Epithelial cell of proximal tubule (primary cell): ENCODE measurements at regions not wholly inside any gene's neighbourhood (a gene's known extent, or its start where the extent isn't known, plus 50 kb on each side); places are given as distances from the start of the nearest gene placed in this dataset.

Experiments used
- DNase-seq: peaks from one replicate; pipeline ENCODE4 v3.0.0-alpha.2; 2011; ENCODE audit warnings: low read depth
- H3K4me3 ChIP-seq: 2 replicates; pipeline ENCODE4 v1.5.1; 2011; ENCODE audit warnings: low read depth, mild to moderate bottlenecking, low read length
- CTCF ChIP-seq: conservative IDR thresholded peaks from 2 replicates; pipeline ENCODE4 v1.5.1; 2012; ENCODE audit warnings: low read depth, mild to moderate bottlenecking, low read length

GRCh38 chr14:101249676-101250036, 311.6 kb upstream of the DIO3 start:
- H3K4me3 ChIP-seq, result no peak overlapping the region
- no peak for DNase-seq
- TF ChIP-seq CTCF, result no peak

- no peak for DNase-seq
- no peak overlapping the region for H3K4me3 ChIP-seq
- TF ChIP-seq CTCF, result no peak
Measured at GRCh38 chr14:101250336-101250947, 310.9 kb upstream of the DIO3 start.

GRCh38 chr14:101250948-101251811, 310.1 kb upstream of the DIO3 start:
- H3K4me3 ChIP-seq, result no peak overlapping the region
- no peak for DNase-seq
- TF ChIP-seq CTCF, result no peak

- DNase-seq, result no peak
- no peak for TF ChIP-seq CTCF
- no peak overlapping the region for H3K4me3 ChIP-seq
Measured at GRCh38 chr14:101251812-101252442, 309.4 kb upstream of the DIO3 start.

GRCh38 chr14:101252443-101253214, 308.7 kb upstream of the DIO3 start:
- no peak for DNase-seq
- no peak for TF ChIP-seq CTCF
- H3K4me3 ChIP-seq, result no peak overlapping the region

- DNase-seq, result no peak
- H3K4me3 ChIP-seq, result no peak overlapping the region
- TF ChIP-seq CTCF, result no peak
Measured at GRCh38 chr14:101253948-101254347, 307.3 kb upstream of the DIO3 start.
